ENCODE measurements at regions not wholly inside any gene's neighbourhood (a gene's known extent, or its start where the extent isn't known, plus 50 kb on each side); places are given as distances from the start of the nearest gene placed in this dataset.
"Not testable (repeated sequence)": the region's sequence is repeated elsewhere in the genome, so short reads cannot be mapped to it uniquely, and the experiment has no call there.

DNA sequence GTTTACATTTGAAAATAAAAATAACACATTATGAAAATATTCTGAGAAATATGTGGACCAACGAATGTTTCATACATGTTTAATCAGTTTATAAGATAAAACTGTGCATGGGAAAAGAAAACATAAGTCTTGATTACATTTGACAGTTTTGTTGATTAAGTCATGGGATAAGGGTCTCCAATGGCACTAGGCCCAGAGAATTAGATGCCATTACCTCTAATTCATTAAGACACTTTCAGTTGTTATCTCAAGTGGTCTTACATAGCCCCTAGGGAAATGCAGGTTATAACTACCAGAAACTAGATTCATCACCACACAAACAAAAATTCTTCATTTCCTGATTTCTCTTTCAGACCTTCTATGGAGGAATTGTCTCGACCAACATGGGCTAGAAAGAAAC is 300.8 kb downstream of the PCDH7 start:
- Histone ChIP-seq H3K36me3 (no peaks in the 10 kb centered on the region), H3K27me3 (no peaks in the 10 kb centered on the region), H3K4me3 (no peak overlapping the region), H3K27ac (no peak overlapping the region), H3K4me1 (ENCODE audit: low read depth) (peaks cover 26% of the 10 kb centered on the region), H3K9me3 (ENCODE audit: low read depth) (no peaks in the 10 kb centered on the region)
- DNase-seq (ENCODE audit: low read depth in 1 of 2, low spot score in 1 of 2): no peak
- TF ChIP-seq, protein P1, sequence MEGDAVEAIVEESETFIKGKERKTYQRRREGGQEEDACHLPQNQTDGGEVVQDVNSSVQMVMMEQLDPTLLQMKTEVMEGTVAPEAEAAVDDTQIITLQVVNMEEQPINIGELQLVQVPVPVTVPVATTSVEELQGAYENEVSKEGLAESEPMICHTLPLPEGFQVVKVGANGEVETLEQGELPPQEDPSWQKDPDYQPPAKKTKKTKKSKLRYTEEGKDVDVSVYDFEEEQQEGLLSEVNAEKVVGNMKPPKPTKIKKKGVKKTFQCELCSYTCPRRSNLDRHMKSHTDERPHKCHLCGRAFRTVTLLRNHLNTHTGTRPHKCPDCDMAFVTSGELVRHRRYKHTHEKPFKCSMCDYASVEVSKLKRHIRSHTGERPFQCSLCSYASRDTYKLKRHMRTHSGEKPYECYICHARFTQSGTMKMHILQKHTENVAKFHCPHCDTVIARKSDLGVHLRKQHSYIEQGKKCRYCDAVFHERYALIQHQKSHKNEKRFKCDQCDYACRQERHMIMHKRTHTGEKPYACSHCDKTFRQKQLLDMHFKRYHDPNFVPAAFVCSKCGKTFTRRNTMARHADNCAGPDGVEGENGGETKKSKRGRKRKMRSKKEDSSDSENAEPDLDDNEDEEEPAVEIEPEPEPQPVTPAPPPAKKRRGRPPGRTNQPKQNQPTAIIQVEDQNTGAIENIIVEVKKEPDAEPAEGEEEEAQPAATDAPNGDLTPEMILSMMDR (IDR thresholded peaks at IDR 0.05; ENCODE audit: low read depth, low read length): no peak

DNA sequence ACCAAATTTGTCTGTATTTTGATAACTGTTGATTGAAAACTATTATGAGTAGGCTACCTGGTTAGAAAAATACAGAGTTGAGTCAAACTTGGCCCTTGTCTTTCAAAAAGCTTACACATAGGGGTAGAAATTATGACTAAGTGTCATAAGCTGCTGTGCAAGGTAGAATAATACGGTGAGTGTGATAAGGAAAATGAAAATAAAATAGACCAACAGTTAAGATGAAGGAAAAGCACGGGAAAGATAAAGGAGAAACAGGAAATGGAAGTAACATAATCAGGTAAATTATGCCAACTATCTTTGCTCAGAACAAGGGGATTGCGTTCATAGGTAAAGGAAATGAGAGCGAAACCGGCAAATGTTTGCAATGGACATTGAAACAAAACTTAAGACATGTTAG is 302.5 kb downstream of the PCDH7 start:
- TF ChIP-seq, protein P1 (IDR thresholded peaks at IDR 0.05; ENCODE audit: low read depth, low read length): no peak
- DNase-seq (ENCODE audit: low read depth in 1 of 2, low spot score in 1 of 2): no peak
- H3K9me3 ChIP-seq (ENCODE audit: low read depth): no peaks in the 10 kb centered on the region
- no peaks in the 10 kb centered on the region for H3K27me3 ChIP-seq
- peaks cover 26% of the 10 kb centered on the region for H3K4me1 ChIP-seq (ENCODE audit: low read depth)
- H3K36me3 ChIP-seq: no peaks in the 10 kb centered on the region
- H3K27ac ChIP-seq: peak overlapping the region; percentile 39
- no peak overlapping the region for H3K4me3 ChIP-seq

DNA sequence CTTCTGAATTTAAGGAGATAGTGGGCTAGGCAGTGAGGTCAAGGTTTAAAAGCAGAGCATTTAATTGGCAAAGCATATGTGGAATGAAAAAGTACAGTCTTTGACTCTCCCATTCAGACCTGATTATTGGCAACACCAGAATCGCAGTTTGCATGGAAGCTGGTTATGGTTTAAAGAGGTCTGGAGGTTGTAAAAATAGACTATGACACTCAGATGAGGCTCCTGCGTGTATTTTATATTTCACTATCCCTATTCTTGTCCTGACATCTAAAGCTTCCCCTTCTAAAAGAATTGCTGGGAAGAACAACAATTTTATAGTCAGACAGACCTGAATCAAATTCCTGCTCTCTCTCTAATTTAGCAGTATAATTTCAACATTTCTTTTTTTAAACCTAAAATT is 302.9 kb downstream of the PCDH7 start:
- peaks cover 26% of the 10 kb centered on the region for H3K4me1 ChIP-seq (ENCODE audit: low read depth)
- H3K4me3 ChIP-seq: no peak overlapping the region
- TF ChIP-seq, protein P1 (IDR thresholded peaks at IDR 0.05; ENCODE audit: low read depth, low read length): no peak
- no peaks in the 10 kb centered on the region for H3K9me3 ChIP-seq (ENCODE audit: low read depth)
- DNase-seq (ENCODE audit: low read depth in 1 of 2, low spot score in 1 of 2): no peak
- H3K27ac ChIP-seq: peak overlapping the region; percentile 39
- H3K36me3 ChIP-seq: no peaks in the 10 kb centered on the region
- H3K27me3 ChIP-seq: no peaks in the 10 kb centered on the region

DNA sequence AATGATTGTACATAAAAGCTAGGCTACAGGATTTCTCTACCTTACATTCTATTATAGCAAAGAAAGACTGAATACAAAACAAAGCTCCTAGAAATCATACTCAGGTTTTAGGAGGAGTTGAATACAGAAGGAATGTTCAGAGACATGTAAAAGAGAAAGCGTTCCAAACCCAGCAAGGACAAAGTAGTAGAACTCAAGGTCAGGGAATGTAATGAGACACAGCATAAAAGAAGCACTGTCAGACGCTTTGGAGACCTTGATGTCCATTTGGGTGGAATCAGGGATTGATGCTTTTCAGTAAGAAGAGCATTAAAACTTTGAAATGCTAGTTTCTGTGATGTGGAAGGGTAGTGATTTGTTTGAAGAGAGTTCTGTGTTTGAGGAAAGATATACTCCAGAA is 303.6 kb downstream of the PCDH7 start:
- Histone ChIP-seq H3K4me3 (no peak overlapping the region), H3K27ac (peak overlapping the region; percentile 39), H3K27me3 (no peaks in the 10 kb centered on the region), H3K4me1 (ENCODE audit: low read depth) (peaks cover 26% of the 10 kb centered on the region), H3K9me3 (ENCODE audit: low read depth) (no peaks in the 10 kb centered on the region), H3K36me3 (no peaks in the 10 kb centered on the region)
- no peak for DNase-seq (ENCODE audit: low read depth in 1 of 2, low spot score in 1 of 2)
- TF ChIP-seq, protein P1 (IDR thresholded peaks at IDR 0.05; ENCODE audit: low read depth, low read length): no peak

DNA sequence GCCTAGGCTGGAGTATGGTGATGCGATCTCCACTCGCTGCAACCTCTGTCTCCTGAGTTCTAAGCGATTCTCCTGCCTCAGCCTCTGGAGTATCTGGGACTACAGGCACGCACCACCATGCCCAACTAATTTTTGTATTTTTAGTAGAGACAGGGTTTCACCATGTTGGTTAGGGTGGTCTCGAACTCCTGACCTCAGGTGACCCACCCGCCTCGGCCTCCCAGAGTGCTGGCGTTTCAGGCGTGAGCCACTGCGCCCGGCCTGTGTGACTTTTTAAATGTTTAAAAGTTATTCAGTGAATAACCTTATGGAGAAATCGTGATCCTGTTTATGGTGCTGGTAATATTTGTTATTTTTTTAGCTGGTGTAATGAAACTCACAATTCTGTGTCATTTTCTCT is 304.6 kb downstream of the PCDH7 start:
- H3K27ac ChIP-seq; H3K36me3 ChIP-seq; H3K4me3 ChIP-seq; DNase-seq (ENCODE audit: low read depth in 1 of 2, low spot score in 1 of 2); H3K9me3 ChIP-seq (ENCODE audit: low read depth); H3K27me3 ChIP-seq: not testable (repeated sequence)
- peaks cover 26% of the 10 kb centered on the region for H3K4me1 ChIP-seq (ENCODE audit: low read depth)

DNA sequence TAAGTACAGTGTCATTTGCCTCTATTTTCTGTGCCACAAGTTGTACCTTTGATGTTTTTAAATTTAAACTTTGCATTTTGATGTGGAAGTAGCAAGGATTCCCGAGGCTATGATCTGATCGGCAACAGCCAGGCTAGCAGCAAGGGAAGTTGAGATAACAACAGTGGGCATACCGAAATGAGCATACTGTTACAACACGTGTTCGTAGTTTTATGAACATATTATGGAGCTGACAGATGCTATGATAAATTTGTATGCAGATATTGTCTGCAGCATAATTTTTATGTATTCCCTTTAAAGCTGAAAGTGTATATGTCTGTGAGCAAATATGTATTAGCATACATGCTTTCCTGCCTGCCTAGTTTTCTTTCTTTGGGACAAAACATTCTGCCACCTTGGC is 306.1 kb downstream of the PCDH7 start:
- H3K4me3 ChIP-seq: no peak overlapping the region
- H3K9me3 ChIP-seq (ENCODE audit: low read depth): no peaks in the 10 kb centered on the region
- H3K27me3 ChIP-seq: no peaks in the 10 kb centered on the region
- H3K27ac ChIP-seq: no peak overlapping the region
- H3K4me1 ChIP-seq (ENCODE audit: low read depth): peaks cover 14% of the 10 kb centered on the region
- H3K36me3 ChIP-seq: no peaks in the 10 kb centered on the region
- DNase-seq (ENCODE audit: low read depth in 1 of 2, low spot score in 1 of 2): no peak
- TF ChIP-seq, protein P1 (IDR thresholded peaks at IDR 0.05; ENCODE audit: low read depth, low read length): no peak
